ENCODE measurements at regions not wholly inside any gene's neighbourhood (a gene's known extent, or its start where the extent isn't known, plus 50 kb on each side); places are given as distances from the start of the nearest gene placed in this dataset.

GRCh38 chr5:158068964-158069363 is 210.0 kb upstream of the CLINT1 start:
- no peak overlapping the region for H3K27ac ChIP-seq
- no peak for DNase-seq (ENCODE audit: low spot score)
- peaks cover 0 to 9% of the 10 kb centered on the region in 2 donors for H3K4me1 ChIP-seq
- TF ChIP-seq CTCF (IDR thresholded peaks at IDR 0.05) = no peak
- no peaks in the 10 kb centered on the region for H3K9me3 ChIP-seq
- H3K4me3 ChIP-seq = no peak overlapping the region
- no peaks in the 10 kb centered on the region for H3K27me3 ChIP-seq
- no peaks in the 10 kb centered on the region for H3K36me3 ChIP-seq

- H3K36me3 ChIP-seq = no peaks in the 10 kb centered on the region
- no peak overlapping the region for H3K4me3 ChIP-seq
- no peaks in the 10 kb centered on the region for H3K9me3 ChIP-seq
- peaks cover 0 to 9% of the 10 kb centered on the region in 2 donors for H3K4me1 ChIP-seq
- H3K27me3 ChIP-seq = no peaks in the 10 kb centered on the region
- no peak for TF ChIP-seq CTCF (IDR thresholded peaks at IDR 0.05)
- DNase-seq (ENCODE audit: low spot score) = no peak
- H3K27ac ChIP-seq = no peak overlapping the region
Observed at GRCh38 chr5:158066076-158066475, 207.1 kb upstream of the CLINT1 start.

GRCh38 chr5:158064334-158065123 is 205.6 kb upstream of the CLINT1 start:
- H3K27ac ChIP-seq = no peak overlapping the region
- H3K4me1 ChIP-seq = peaks cover 0 to 3% of the 10 kb centered on the region in 2 donors
- H3K4me3 ChIP-seq = no peak overlapping the region
- no peaks in the 10 kb centered on the region for H3K36me3 ChIP-seq
- no peak for DNase-seq (ENCODE audit: low spot score)
- no peaks in the 10 kb centered on the region for H3K9me3 ChIP-seq
- TF ChIP-seq CTCF (IDR thresholded peaks at IDR 0.05) = no peak
- no peaks in the 10 kb centered on the region for H3K27me3 ChIP-seq

- H3K4me1 ChIP-seq = no peaks in the 10 kb centered on the region
- H3K27ac ChIP-seq = no peak overlapping the region
- H3K36me3 ChIP-seq = no peaks in the 10 kb centered on the region
- no peaks in the 10 kb centered on the region for H3K9me3 ChIP-seq
- no peak overlapping the region for H3K4me3 ChIP-seq
- no peaks in the 10 kb centered on the region for H3K27me3 ChIP-seq
- TF ChIP-seq CTCF (IDR thresholded peaks at IDR 0.05) = no peak
- DNase-seq (ENCODE audit: low spot score) = no peak
Observed at GRCh38 chr5:158063052-158063451, 204.1 kb upstream of the CLINT1 start.

- H3K27ac ChIP-seq = no peak overlapping the region
- H3K27me3 ChIP-seq = no peaks in the 10 kb centered on the region
- no peak for TF ChIP-seq CTCF (IDR thresholded peaks at IDR 0.05)
- H3K9me3 ChIP-seq = no peaks in the 10 kb centered on the region
- DNase-seq (ENCODE audit: low spot score) = no peak
- no peaks in the 10 kb centered on the region for H3K36me3 ChIP-seq
- no peak overlapping the region for H3K4me3 ChIP-seq
- no peaks in the 10 kb centered on the region for H3K4me1 ChIP-seq
Observed at GRCh38 chr5:158061451-158061850, 202.5 kb upstream of the CLINT1 start.

GRCh38 chr5:158060212-158060611 is 201.3 kb upstream of the CLINT1 start:
- Histone ChIP-seq H3K27me3 (no peaks in the 10 kb centered on the region), H3K27ac (no peak overlapping the region)
- no peak for TF ChIP-seq CTCF (IDR thresholded peaks at IDR 0.05)

More at GRCh38 chr5:158060212-158060611, 201.3 kb upstream of the CLINT1 start:
- no peak for DNase-seq (ENCODE audit: low spot score)
- H3K4me1 ChIP-seq = no peaks in the 10 kb centered on the region
- no peaks in the 10 kb centered on the region for H3K9me3 ChIP-seq
- no peak overlapping the region for H3K4me3 ChIP-seq
- H3K36me3 ChIP-seq = no peaks in the 10 kb centered on the region
